Liver (tissue), 8 donors: ENCODE measurements at regions not wholly inside any gene's neighbourhood (a gene's known extent, or its start where the extent isn't known, plus 50 kb on each side); places are given as distances from the start of the nearest gene placed in this dataset.

ENCODE experiments used
- DNase-seq: peaks from one replicate; pipeline ENCODE4 v3.0.0-alpha.2; 2017; ENCODE audit warnings: low spot score
- H3K27ac ChIP-seq, 2 donors: one replicate each; pipeline ENCODE4 v1.7.0; 2013; ENCODE audit warnings: inconsistent platforms in 2 of 2, low read length in 2 of 2, control low read depth in 1 of 2, low read depth in 1 of 2, mild to moderate bottlenecking in 1 of 2
- H3K27me3 ChIP-seq, 4 donors: one replicate each; pipeline versions ENCODE4 v1.6.1 to v1.7.0; 2013; ENCODE audit warnings: low read length in 3 of 4, inconsistent platforms in 1 of 4, mild to moderate bottlenecking in 1 of 4, moderate library complexity in 1 of 4; ENCODE audit not compliant: control insufficient read depth in 4 of 4, insufficient read depth in 4 of 4
- H3K36me3 ChIP-seq, 4 donors: one replicate each; pipeline versions ENCODE4 v1.6.1 to v1.7.0; 2013; ENCODE audit warnings: low read length in 3 of 4, mild to moderate bottlenecking in 3 of 4, low read depth in 1 of 4, moderate library complexity in 1 of 4; ENCODE audit not compliant: control insufficient read depth in 4 of 4, insufficient read depth in 3 of 4
- H3K4me1 ChIP-seq, 4 donors: one replicate each; pipeline versions ENCODE4 v1.6.1 to v1.7.0; 2013; ENCODE audit warnings: low read length in 3 of 4, mild to moderate bottlenecking in 3 of 4, moderate library complexity in 1 of 4; ENCODE audit not compliant: control insufficient read depth in 4 of 4, insufficient read depth in 4 of 4
- H3K4me3 ChIP-seq, 3 donors: one replicate each; pipeline versions ENCODE4 v1.6.1 to v1.7.0; 2013; ENCODE audit warnings: low read length in 3 of 3, control low read depth in 1 of 3, low read depth in 1 of 3, mild to moderate bottlenecking in 1 of 3
- H3K9ac ChIP-seq, 2 donors: one replicate each; pipeline ENCODE4 v1.7.0; 2013; ENCODE audit warnings: low read length in 2 of 2, mild to moderate bottlenecking in 2 of 2, moderate library complexity in 2 of 2, control low read depth in 1 of 2, low read depth in 1 of 2
- H3K9me3 ChIP-seq, 4 donors: one replicate each; pipeline versions ENCODE4 v1.6.1 to v1.7.0; 2013; ENCODE audit warnings: low read length in 3 of 4; ENCODE audit not compliant: control insufficient read depth in 4 of 4
- ATF3 ChIP-seq: IDR thresholded peaks from 2 replicates; pipeline ENCODE4 v1.6.1; 2016; ENCODE audit warnings: antibody characterized with exemption
- CTCF ChIP-seq: fragments of 150-350 bp; IDR thresholded peaks from 2 replicates; pipeline ENCODE4 v1.5.1; 2017; ENCODE audit warnings: improper control_type of control experiment, low read depth, low read length; ENCODE audit not compliant: missing input control
- EGR1 ChIP-seq, 2 donors: IDR thresholded peaks; 2 replicates each; pipeline ENCODE4 v1.6.1; 2016 to 2018; ENCODE audit warnings: antibody characterized with exemption in 2 of 2, low read depth in 2 of 2
- FOXA1 ChIP-seq: IDR thresholded peaks from 2 replicates; pipeline ENCODE4 v1.6.1; 2016; ENCODE audit warnings: antibody characterized with exemption
- FOXA2 ChIP-seq: IDR thresholded peaks from 2 replicates; pipeline ENCODE4 v1.6.1; 2016; ENCODE audit warnings: antibody characterized with exemption
- GABPA ChIP-seq, 2 donors: IDR thresholded peaks in 1 of 2; conservative IDR thresholded peaks in 1 of 2; 2 replicates each; pipeline ENCODE4 v1.6.1; 2016; ENCODE audit warnings: antibody characterized with exemption in 2 of 2, mild to moderate bottlenecking in 1 of 2, moderate library complexity in 1 of 2
- HNF4A ChIP-seq, 2 donors: conservative IDR thresholded peaks; 2 replicates each; pipeline ENCODE4 v1.6.1; 2016; ENCODE audit warnings: antibody characterized with exemption in 2 of 2, mild to moderate bottlenecking in 2 of 2
- HNF4G ChIP-seq: IDR thresholded peaks from 2 replicates; pipeline ENCODE4 v1.6.1; 2016; ENCODE audit warnings: antibody characterized with exemption
- JUND ChIP-seq, 2 donors: IDR thresholded peaks; 2 replicates each; pipeline ENCODE4 v1.6.1; 2016; ENCODE audit warnings: antibody characterized with exemption in 2 of 2
- NR2F2 ChIP-seq: IDR thresholded peaks from 2 replicates; pipeline ENCODE4 v1.6.1; 2016; ENCODE audit warnings: antibody characterized with exemption
- RAD21 ChIP-seq, 2 donors: IDR thresholded peaks; 2 replicates each; pipeline ENCODE4 v1.6.1; 2016; ENCODE audit warnings: antibody characterized with exemption in 2 of 2, mild to moderate bottlenecking in 2 of 2
- RXRA ChIP-seq, 2 donors: IDR thresholded peaks; 2 replicates each; pipeline ENCODE4 v1.6.1; 2017 to 2018; ENCODE audit warnings: antibody characterized with exemption in 2 of 2, mild to moderate bottlenecking in 1 of 2
- SP1 ChIP-seq: IDR thresholded peaks from 2 replicates; pipeline ENCODE4 v1.6.1; 2018; ENCODE audit warnings: antibody characterized with exemption, mild to moderate bottlenecking
- TAF1 ChIP-seq: conservative IDR thresholded peaks from 2 replicates; pipeline ENCODE4 v1.6.1; 2016; ENCODE audit warnings: antibody characterized with exemption, mild to moderate bottlenecking
- YY1 ChIP-seq: IDR thresholded peaks from 2 replicates; pipeline ENCODE4 v1.6.1; 2016; ENCODE audit warnings: antibody characterized with exemption, mild to moderate bottlenecking
- ZBTB33 ChIP-seq: IDR thresholded peaks from 2 replicates; pipeline ENCODE4 v1.6.1; 2016; ENCODE audit warnings: antibody characterized with exemption
- WGBS: extraction: QIAGEN DNeasy Blood & Tissue Kit; methylation state at CpG from one replicate; pipeline ENCODE4 v1.1.7; 2013; 5-methylcytosine and 5-hydroxymethylcytosine counted together
- TF ChIP-seq, protein P1 (sequence below): IDR thresholded peaks from 2 replicates; pipeline ENCODE4 v1.6.1; 2016; ENCODE audit warnings: antibody characterized with exemption
- TF ChIP-seq, protein P2 (sequence below): IDR thresholded peaks from 2 replicates; pipeline ENCODE4 v1.6.1; 2016; ENCODE audit warnings: antibody characterized with exemption, mild to moderate bottlenecking
- donor health status: healthy.
- donor health status: healthy.
- donor health status: healthy.
- donor health status: healthy.
- donor health status: healthy.

DNA sequence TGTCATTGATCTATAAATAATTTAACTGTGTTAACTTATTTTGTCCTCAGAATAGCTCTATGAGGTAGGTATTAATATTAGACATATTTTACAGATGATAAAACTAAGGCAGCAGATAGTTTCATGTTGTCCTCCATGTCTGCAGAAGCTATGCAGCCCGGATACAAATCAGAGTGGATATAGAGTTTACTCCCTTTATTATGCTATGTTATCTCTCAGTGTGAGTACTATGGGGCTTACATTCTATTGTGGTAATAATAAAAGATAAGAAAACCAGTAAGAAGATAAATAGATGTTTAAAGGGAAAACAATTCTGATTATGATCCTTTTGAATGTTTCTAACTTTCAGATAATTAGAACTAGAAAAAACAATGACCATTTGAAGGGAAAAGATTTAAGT lies 979.8 kb upstream of the CITED2 start:
- TF ChIP-seq RAD21 (IDR thresholded peaks at IDR 0.05) (no peak), FOXA1 (no peak), GABPA (IDR thresholded peaks at IDR 0.05 in 1 of 2, conservative IDR thresholded peaks at IDR 0.05 in 1 of 2) (no peak), EGR1 (IDR thresholded peaks at IDR 0.05; ENCODE audit: low read depth in 2 of 2) (no peak), HNF4A (conservative IDR thresholded peaks at IDR 0.05) (no peak), SP1 (no peak)
- TF ChIP-seq, protein P1, sequence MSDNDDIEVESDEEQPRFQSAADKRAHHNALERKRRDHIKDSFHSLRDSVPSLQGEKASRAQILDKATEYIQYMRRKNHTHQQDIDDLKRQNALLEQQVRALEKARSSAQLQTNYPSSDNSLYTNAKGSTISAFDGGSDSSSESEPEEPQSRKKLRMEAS = no peak
- Histone ChIP-seq H3K9ac (no peak overlapping the region), H3K27ac (no peak overlapping the region), H3K27me3 (no peaks in the 10 kb centered on the region), H3K4me3 (no peak overlapping the region), H3K9me3 (no peaks in the 10 kb centered on the region), H3K36me3 (no peaks in the 10 kb centered on the region), H3K4me1 (no peaks in the 10 kb centered on the region)
- WGBS = 92% methylated on average over 1 of the region's 1 CpG
- DNase-seq = no peak

GRCh38 chr6:140353536-140353935 lies 979.1 kb upstream of the CITED2 start:
- WGBS = 31% methylated on average over 1 of the region's 1 CpG
- H3K9me3 ChIP-seq = no peaks in the 10 kb centered on the region
- no peaks in the 10 kb centered on the region for H3K4me1 ChIP-seq
- no peak for DNase-seq
- no peak overlapping the region for H3K27ac ChIP-seq
- peak in 1 of 2 donors; percentile 21 for TF ChIP-seq RXRA (IDR thresholded peaks at IDR 0.05)
- no peak for TF ChIP-seq TAF1
- TF ChIP-seq JUND (IDR thresholded peaks at IDR 0.05) = no peak
- TF ChIP-seq HNF4A (conservative IDR thresholded peaks at IDR 0.05) = peak in 1 of 2 donors; percentile 20
- no peak for TF ChIP-seq ZBTB33
- no peak for TF ChIP-seq YY1
- no peak for TF ChIP-seq FOXA1
- peak in 1 of 2 donors; percentile 24 for TF ChIP-seq RAD21 (IDR thresholded peaks at IDR 0.05)
- no peak for TF ChIP-seq ATF3
- TF ChIP-seq NR2F2 = no peak
- TF ChIP-seq, protein P2, sequence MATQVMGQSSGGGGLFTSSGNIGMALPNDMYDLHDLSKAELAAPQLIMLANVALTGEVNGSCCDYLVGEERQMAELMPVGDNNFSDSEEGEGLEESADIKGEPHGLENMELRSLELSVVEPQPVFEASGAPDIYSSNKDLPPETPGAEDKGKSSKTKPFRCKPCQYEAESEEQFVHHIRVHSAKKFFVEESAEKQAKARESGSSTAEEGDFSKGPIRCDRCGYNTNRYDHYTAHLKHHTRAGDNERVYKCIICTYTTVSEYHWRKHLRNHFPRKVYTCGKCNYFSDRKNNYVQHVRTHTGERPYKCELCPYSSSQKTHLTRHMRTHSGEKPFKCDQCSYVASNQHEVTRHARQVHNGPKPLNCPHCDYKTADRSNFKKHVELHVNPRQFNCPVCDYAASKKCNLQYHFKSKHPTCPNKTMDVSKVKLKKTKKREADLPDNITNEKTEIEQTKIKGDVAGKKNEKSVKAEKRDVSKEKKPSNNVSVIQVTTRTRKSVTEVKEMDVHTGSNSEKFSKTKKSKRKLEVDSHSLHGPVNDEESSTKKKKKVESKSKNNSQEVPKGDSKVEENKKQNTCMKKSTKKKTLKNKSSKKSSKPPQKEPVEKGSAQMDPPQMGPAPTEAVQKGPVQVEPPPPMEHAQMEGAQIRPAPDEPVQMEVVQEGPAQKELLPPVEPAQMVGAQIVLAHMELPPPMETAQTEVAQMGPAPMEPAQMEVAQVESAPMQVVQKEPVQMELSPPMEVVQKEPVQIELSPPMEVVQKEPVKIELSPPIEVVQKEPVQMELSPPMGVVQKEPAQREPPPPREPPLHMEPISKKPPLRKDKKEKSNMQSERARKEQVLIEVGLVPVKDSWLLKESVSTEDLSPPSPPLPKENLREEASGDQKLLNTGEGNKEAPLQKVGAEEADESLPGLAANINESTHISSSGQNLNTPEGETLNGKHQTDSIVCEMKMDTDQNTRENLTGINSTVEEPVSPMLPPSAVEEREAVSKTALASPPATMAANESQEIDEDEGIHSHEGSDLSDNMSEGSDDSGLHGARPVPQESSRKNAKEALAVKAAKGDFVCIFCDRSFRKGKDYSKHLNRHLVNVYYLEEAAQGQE = no peak
- TF ChIP-seq EGR1 (IDR thresholded peaks at IDR 0.05; ENCODE audit: low read depth in 2 of 2) = no peak
- no peak for TF ChIP-seq CTCF
- no peak for TF ChIP-seq HNF4G
- TF ChIP-seq, protein P1 = no peak
- TF ChIP-seq FOXA2 = no peak
- peak; percentile 22 for TF ChIP-seq SP1
- TF ChIP-seq GABPA (IDR thresholded peaks at IDR 0.05 in 1 of 2, conservative IDR thresholded peaks at IDR 0.05 in 1 of 2) = no peak
- no peak overlapping the region for H3K9ac ChIP-seq
- H3K27me3 ChIP-seq = no peaks in the 10 kb centered on the region
- H3K36me3 ChIP-seq = no peaks in the 10 kb centered on the region
- H3K4me3 ChIP-seq = no peak overlapping the region
